ENCODE measurements at regions not wholly inside any gene's neighbourhood (a gene's known extent, or its start where the extent isn't known, plus 50 kb on each side); places are given as distances from the start of the nearest gene placed in this dataset.

- DNase-seq (ENCODE audit: extremely low read depth, insufficient read length) = no peak
- TF ChIP-seq CTCF (IDR thresholded peaks at IDR 0.05; ENCODE audit: insufficient read depth, low read length, poor library complexity, severe bottlenecking) = no peak
- H3K27me3 ChIP-seq (replicated peaks; ENCODE audit: control insufficient read depth, insufficient read depth, low read length) = no peaks in the 10 kb centered on the region; the same call in 1 of the 2 replicates
- H3K4me3 ChIP-seq (replicated peaks; ENCODE audit: low read depth, low read length) = no peak overlapping the region
- no peaks in the 10 kb centered on the region for H3K36me3 ChIP-seq (ENCODE audit: control insufficient read depth, insufficient read depth, low read length)
These were observed 52.4 kb upstream of the PARP11 start for GRCh38 chr12:3925621-3926020.

- H3K27me3 ChIP-seq (replicated peaks; ENCODE audit: control insufficient read depth, insufficient read depth, low read length) = no peaks in the 10 kb centered on the region; the same call in 1 of the 2 replicates
- no peak for DNase-seq (ENCODE audit: extremely low read depth, insufficient read length)
- H3K36me3 ChIP-seq (ENCODE audit: control insufficient read depth, insufficient read depth, low read length) = no peaks in the 10 kb centered on the region
- no peak for TF ChIP-seq CTCF (IDR thresholded peaks at IDR 0.05; ENCODE audit: insufficient read depth, low read length, poor library complexity, severe bottlenecking)
- H3K4me3 ChIP-seq (replicated peaks; ENCODE audit: low read depth, low read length) = no peak overlapping the region
These were observed 51.6 kb upstream of the PARP11 start for GRCh38 chr12:3924761-3925160.

- H3K4me3 ChIP-seq (replicated peaks; ENCODE audit: low read depth, low read length) = no peak overlapping the region
- no peak for TF ChIP-seq CTCF (IDR thresholded peaks at IDR 0.05; ENCODE audit: insufficient read depth, low read length, poor library complexity, severe bottlenecking)
- no peak for DNase-seq (ENCODE audit: extremely low read depth, insufficient read length)
- H3K36me3 ChIP-seq (ENCODE audit: control insufficient read depth, insufficient read depth, low read length) = no peaks in the 10 kb centered on the region
- H3K27me3 ChIP-seq (replicated peaks; ENCODE audit: control insufficient read depth, insufficient read depth, low read length) = no peaks in the 10 kb centered on the region; the same call in 1 of the 2 replicates
These were observed 49.8 kb upstream of the PARP11 start for GRCh38 chr12:3923021-3923420.

All from GM06990 (cell line).